Astrocyte of the spinal cord (primary cell): ENCODE measurements at regions not wholly inside any gene's neighbourhood (a gene's known extent, or its start where the extent isn't known, plus 50 kb on each side); places are given as distances from the start of the nearest gene placed in this dataset.
A peak's percentile ranks its signal among the peaks of the same experiment; 100 is the strongest.

Experiments used
- DNase-seq: peaks from one replicate; pipeline ENCODE4 v3.0.0; 2011; ENCODE audit warnings: low read depth, low spot score
- H3K4me3 ChIP-seq: 2 replicates; pipeline ENCODE4 v1.5.1; 2011; ENCODE audit warnings: low read depth, mild to moderate bottlenecking, low read length, moderate library complexity
- in situ Hi-C: cut with HindIII; loops from 2 replicates; pipeline ENCODE4 v1.10.0; 2017; ENCODE audit warnings: low sequenced_read_pairs
- TF ChIP-seq, protein P1 (sequence below): IDR thresholded peaks from 2 replicates; pipeline ENCODE4 v1.5.1; 2012; ENCODE audit warnings: low read depth, mild to moderate bottlenecking, low read length, inconsistent platforms

- in situ Hi-C loops: no loop called here
Observed at GRCh38 chr6:54665278-54665677, 181.3 kb upstream of the FAM83B start.

DNA sequence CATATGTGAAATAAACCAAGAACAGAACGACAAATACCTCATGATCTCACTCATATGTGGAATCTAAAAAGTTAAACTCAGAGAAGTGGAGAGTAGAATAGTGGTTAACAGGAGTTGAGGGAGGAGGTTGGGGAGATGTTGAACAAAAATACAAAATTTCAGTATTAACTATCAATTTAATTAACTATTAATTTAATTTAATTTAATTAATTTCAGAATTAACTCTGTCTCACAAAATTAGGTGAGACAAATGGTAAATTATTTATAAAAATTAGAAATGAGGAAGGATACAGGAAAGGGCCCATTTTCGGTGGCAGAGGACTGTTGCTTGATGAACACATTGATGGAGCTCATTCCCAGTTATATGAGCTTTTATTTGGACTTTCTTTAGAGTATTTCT, 166.0 kb upstream of the FAM83B start:
- TF ChIP-seq, protein P1, sequence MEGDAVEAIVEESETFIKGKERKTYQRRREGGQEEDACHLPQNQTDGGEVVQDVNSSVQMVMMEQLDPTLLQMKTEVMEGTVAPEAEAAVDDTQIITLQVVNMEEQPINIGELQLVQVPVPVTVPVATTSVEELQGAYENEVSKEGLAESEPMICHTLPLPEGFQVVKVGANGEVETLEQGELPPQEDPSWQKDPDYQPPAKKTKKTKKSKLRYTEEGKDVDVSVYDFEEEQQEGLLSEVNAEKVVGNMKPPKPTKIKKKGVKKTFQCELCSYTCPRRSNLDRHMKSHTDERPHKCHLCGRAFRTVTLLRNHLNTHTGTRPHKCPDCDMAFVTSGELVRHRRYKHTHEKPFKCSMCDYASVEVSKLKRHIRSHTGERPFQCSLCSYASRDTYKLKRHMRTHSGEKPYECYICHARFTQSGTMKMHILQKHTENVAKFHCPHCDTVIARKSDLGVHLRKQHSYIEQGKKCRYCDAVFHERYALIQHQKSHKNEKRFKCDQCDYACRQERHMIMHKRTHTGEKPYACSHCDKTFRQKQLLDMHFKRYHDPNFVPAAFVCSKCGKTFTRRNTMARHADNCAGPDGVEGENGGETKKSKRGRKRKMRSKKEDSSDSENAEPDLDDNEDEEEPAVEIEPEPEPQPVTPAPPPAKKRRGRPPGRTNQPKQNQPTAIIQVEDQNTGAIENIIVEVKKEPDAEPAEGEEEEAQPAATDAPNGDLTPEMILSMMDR: no peak
- H3K4me3 ChIP-seq: no peak overlapping the region
- in situ Hi-C loops: no loop called here
- no peak for DNase-seq

More at GRCh38 chr6:54665278-54665677, 181.3 kb upstream of the FAM83B start:
- DNase-seq: no peak
- no peak overlapping the region for H3K4me3 ChIP-seq
- TF ChIP-seq, protein P1: no peak

DNA sequence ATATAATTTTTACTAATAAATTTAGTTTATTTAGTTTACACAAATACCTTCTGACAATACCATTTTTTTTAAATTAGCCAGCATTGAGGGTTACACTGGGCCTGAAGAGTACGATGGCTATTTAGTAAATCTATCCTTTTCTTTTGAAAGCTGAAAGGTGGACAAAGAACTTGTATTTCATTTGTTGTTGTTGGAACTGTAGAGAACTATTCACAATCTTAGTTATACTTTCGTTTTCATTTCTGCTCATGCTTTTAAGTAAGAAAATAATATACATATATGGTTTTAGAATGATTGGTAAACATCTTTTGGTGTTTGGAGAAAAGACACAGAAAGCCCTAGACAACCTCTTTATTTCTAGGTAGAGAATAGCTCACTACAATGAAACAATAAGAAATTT, 165.3 kb upstream of the FAM83B start:
- in situ Hi-C loops: no loop called here
- H3K4me3 ChIP-seq: no peak overlapping the region

DNA sequence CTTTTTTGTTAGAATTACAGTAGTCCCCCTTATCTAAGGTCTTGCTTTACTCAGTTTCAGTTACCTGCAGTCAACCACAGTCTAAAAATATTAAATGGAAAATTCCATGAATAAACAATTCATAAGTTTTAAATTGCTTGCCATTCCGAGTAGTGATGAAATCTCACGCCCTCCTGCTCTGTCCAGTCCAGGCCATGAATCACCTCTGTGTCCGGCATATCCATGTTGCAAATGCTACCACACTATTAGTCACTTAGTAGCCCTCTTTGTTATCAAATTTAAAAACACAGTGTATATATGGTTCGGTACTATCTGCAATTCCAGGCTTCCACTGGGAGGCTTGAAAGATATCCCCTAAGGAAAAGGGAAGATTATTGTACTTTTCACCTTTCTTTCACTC, 164.6 kb upstream of the FAM83B start:
- H3K4me3 ChIP-seq: no peak overlapping the region
- peak; percentile 41 for DNase-seq
- TF ChIP-seq, protein P1: no peak
- in situ Hi-C loops: no loop called here

More for the DNA sequence above, 165.3 kb upstream of the FAM83B start:
- TF ChIP-seq, protein P1: no peak
- no peak for DNase-seq

DNA sequence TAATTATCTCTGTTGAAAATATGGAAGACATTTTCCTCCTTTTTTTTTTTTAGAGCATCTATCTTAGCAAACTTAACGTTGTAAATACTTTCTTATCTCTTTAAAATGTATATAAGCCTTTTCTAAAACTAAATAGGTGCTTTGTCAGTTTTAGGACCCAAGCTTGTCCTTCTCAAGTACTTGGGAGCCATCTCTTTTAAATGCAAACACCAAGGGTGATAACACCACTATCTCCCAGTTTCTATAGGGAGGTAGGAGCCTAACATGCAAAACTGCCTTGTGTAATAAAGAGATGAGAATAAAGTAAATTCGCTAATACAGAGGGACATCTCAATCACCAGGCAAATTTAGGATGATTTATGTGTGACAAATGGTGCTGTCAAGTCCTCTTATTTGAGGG, 157.0 kb upstream of the FAM83B start:
- in situ Hi-C loops: no loop called here
- no peak for DNase-seq
- no peak overlapping the region for H3K4me3 ChIP-seq
- TF ChIP-seq, protein P1: no peak

DNA sequence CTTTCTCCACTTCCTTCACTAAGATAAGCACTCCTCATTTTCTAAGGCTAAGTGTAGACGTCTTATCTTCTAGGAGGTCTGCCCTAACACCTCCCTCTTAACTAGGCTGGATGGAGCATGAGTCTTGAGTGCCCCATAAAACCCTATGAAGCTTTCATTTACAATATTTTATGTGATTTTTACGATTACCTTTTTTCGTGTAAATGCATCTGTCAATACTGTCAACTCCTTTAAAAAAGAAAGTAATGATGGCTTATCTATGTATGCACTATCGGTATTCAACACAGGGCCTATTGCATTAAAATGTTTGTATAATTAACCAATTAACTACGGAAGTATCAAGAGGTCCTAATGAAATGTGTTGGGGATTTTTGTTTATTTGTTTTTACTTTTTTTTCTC, 156.0 kb upstream of the FAM83B start:
- H3K4me3 ChIP-seq: no peak overlapping the region
- TF ChIP-seq, protein P1: no peak
- in situ Hi-C loops: no loop called here
- DNase-seq: no peak
